Stimulated activated CD4-positive, alpha-beta T cell treated with anti-CD3 and anti-CD28 coated beads, Interleukin-2, amount 100 ng/mL, for 48 hours (primary cell): ENCODE measurements at regions not wholly inside any gene's neighbourhood (a gene's known extent, or its start where the extent isn't known, plus 50 kb on each side); places are given as distances from the start of the nearest gene placed in this dataset.
"Not testable (repeated sequence)": the region's sequence is repeated elsewhere in the genome, so short reads cannot be mapped to it uniquely, and the experiment has no call there.

ENCODE experiments used
- DNase-seq, 2 donors: peaks; one replicate each; pipeline ENCODE4 v3.0.0-alpha.2; 2020

DNA sequence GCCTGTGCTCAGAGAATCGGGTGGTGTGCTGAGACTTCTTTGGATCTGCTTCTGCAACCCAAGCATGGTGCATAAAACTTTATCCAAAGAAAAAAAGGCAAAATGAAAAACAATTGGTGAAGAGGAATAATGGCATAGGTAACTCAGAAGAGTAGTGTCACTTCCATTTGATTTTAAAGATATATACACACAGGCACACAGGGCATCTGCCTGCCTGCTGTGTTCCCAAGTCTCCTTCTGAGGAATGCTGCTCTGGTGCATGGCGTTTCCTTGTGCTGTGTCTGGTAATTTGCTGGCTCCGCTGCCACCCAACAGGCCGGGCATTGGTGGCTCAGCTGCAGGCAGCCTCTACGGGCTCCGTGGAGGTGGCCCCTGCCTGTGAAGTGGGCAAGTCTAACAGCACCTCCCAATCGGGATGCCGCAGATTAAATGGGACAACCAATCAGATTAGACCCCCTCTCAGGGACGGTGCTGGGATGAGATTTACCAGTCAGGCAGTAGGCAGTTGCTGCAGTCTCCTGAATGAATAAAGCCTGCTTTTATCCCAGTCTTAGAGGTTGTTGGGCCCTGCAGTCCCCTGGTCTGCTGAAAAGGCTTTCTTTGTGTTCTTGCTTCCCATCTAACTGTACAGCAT is 253.7 kb upstream of the RASGRP1 start:
- DNase-seq = no peak

DNA sequence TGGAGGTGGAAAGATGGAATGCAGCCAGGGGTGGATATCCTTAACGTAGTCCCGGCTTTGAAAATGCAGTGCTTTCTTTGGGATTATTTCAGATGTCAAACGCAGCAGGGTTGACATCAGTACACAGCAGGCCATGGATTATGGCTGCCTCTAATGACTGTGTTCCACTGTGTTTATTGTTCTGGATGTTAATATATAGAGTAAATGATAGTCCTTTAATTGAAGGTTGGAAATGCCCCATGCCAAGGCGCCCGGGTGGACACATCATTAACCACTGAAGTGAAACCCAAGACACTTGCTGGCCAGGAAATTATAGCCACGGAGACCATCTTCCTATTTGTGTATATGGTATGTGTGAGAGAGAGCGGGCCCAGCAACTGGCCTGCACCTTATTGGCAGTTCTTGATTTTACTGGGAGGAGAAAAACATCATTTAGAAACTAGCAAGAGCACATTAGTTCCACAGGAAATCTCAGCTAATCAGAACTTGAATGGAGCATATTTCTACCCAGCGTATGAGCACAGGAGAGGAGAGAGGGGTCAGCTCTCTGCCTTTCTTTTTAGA is 254.9 kb upstream of the RASGRP1 start:
- DNase-seq = no peak

DNA sequence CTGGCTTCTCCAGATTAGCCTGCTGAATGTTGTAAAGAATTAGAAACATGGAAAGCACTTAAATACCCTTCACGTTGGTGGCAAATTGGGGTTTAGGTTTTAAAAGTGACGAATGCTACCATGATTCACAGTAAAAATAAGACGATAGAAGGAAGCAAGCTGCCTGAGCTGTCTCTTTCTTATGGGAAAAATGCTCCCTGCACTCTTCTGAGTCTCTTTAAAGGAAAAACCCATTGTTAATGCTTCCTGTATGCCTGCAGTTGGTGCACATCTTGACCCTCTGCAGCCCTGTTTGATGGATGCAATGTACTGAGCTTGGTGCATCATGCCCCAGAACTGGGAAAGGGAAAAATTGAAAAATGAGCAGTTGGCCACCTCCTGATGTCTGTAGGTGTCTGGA is 258.6 kb upstream of the RASGRP1 start:
- no peak for DNase-seq

DNA sequence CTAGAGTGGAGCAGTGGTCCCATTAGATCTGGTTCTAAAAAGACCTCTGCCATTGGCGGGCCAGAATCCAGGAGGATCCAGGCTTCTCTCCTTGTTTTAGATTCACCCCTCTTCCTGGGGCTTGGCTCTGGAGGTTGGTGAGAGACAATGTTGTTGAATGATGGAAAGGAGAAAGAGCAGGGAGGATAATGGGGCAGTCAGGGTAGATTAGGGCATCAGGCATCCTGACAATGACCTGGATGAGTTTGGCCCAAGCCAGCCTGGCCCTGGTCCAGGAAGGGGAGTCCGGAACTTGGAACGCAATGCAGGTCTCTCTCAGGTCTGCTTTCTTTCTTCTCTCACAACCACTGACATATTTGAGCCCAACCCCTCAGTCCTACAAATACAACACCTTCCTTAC is 260.1 kb upstream of the RASGRP1 start:
- DNase-seq = no peak

DNA sequence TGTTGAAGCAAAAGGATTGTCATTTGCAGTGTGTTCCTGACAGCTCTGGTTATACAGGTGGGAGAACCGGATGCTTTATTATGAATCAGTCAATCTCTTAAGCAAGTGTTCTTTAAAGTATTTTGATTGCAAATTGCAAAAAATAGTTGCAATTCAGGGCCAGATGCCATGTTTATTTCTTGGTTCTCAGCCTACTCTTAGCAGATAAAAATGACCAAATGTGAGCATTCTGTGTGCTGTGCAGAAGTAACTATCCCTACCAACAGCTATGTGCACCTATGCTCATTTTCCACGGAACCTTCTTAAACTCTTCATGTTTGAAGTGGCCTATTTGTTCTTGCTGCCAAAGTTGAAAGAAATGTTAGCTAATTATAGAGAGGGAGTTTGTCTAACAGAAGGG is 262.3 kb upstream of the RASGRP1 start:
- no peak for DNase-seq

DNA sequence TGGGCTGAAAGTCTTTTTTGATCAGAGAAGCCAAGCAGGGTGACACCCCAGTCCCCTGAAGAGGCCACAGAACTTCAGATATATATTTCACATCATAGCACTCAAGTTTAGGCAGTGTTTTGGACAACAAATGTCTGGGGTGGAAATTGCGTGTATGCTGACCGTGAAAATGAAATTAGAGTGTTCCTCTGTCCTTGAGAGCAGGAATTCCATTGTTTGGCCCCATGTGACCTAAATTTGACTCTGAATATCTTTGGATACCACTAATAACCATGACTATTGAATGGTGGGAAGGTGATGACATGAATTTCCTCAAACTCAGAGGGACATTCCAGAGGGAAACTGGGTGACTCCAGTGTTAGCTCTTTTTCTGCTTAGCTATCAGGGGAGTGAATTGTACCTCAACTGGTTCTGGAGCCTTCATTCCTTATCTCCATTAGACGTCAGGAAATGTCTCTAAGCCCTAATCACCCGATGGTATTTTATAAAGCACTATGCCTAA is 263.5 kb upstream of the RASGRP1 start:
- no peak for DNase-seq

DNA sequence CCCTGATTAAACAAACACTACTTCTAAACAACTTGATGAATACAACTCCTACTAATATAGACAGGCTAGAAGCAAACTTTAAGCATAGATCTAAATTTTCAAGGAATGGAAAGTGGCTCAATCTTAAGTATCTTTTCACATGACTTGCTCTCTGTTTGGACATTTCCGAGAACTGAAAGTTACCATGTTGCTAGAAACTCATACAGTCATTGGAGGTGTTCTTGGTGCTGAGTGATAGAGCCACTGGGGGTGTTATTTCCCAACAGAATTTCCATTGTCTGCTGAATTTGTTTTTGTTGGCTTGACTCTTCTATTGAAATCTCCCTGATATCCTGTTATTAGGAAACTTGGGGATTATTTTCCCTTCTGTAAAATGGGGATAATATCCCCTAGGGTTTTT is 264.5 kb upstream of the RASGRP1 start:
- no peak for DNase-seq

DNA sequence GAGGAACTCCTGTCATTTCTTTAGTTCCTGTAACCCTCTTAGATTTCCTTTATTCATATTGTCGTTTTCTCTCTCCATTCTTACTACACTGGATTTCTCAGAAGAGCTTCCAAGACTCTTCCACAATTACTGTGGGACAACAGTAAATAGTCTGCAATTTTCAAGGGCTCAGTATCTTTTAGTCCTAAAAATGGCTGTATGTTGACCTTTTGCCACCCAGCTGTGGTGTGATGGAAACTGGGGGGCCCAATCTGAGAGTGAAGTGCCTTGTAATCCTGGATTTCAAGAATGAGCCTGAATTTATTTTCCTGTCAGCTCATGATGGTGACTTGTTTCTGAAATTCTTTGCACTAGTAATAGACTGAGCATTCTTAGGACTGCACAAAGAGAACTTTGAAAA is 277.6 kb upstream of the RASGRP1 start:
- DNase-seq = no peak

DNA sequence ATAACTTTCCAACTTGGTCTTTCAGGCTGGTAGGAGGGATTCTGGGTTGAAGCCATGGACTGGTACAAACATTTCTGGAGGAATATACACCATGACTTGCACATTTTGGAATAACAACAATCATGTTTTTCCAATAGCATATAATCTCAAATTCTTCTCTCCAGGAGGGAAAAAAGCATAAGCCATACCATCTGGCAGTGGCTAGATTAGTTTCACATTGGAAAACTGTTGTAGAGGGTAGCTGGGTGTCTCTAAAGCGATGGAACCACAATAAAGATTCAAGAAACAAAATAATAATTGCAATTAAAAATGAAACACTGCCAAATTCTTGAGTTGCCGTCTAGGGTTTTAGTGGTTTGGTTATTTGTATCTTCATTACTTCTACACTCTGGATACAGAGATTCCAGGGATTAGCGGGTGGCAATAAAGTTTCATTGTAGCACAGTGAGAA is 278.5 kb upstream of the RASGRP1 start:
- DNase-seq = no peak

DNA sequence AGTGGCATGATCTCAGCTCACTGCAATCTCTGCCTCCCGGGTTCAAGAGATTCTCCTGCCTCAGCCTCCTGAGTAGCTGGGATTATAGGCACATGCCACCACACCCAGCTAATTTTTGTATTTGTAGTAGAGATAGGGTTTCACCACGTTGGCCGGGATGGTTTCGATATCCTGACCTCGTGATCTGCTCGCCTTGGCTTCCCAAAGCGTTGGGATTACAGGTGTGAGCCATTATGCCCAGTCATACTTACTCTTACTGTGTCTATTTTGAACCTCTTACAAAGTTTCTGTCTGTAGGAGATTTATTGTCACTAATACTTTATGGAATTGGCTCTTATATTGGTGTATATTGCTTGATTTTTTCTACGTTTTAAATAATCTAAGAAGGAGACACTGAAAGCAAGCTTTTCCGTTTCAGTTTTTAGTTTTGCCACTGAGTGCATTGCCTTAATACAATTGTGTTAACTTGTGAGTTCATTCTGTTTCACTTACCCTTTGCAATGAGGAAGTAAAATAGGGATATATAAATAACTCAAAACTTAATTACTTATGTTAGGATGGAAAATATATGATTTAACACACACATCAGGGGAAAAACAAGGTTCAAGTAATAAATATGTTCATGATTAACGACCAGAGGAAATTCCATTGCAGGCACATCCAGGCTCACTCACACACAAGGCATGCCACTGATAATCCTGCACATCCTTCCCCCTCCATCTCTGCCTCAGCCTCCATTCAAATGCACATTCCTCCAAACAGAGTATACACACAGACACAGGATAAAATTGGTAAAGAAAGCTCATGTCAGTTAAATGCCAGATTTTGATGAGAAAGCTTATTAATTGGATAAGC is 279.3 kb upstream of the RASGRP1 start:
- DNase-seq = no peak

DNA sequence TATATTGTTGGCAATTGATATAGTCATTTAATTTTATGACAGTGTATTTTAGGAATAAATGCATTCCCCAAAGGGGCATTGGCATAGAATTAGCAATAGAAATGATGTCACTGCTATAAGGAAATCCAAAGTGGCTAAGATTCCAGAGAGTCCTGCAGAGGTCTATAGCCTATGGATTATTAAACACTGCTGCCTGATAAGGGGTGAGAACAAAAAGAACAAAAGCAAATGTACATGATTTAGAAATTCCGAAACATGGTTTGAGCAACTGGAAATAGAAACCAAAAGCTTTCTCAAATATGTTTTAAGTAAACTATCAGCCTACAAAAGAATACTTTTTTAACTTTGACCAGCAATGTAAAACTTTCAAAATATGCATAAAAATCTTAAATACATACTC is 280.1 kb upstream of the RASGRP1 start:
- no peak for DNase-seq

DNA sequence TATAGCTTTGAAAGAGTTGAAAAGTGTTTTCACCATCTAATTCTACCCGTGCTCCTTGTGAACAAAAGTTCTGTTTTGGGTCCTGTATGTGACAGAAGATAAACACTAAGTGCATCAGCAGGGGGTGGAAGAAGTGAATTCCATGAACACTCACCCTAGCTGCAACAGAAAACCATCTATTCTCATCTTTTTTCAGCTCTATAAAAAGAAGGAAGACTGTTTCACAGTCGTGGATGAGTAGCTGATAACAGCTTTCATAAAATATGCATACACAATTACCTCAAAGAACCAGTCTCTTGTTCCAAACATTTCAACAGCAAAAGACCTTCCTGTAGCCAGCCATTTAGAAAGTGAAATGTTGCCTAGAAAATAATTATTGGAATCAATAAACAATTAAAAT is 281.7 kb upstream of the RASGRP1 start:
- DNase-seq = no peak

DNA sequence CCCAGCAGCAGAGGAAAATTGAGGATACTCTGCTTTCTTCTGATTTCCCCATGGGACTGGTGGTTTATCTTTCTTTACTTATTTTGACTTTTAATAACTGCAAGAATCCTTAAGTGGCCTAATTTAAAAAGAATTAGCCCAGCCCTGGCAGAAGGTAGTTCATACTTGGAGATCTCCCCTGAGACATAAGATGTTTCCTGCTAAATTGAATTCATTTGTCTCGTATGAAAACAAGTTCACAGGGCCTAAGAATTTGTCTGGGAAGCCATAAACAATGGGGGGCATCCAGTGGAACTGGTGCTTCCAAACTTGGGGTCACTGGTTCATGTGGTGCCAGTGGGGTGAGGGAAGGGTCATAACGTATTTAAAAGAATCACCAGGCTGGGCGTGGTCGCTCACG is 283.1 kb upstream of the RASGRP1 start:
- DNase-seq = no peak

DNA sequence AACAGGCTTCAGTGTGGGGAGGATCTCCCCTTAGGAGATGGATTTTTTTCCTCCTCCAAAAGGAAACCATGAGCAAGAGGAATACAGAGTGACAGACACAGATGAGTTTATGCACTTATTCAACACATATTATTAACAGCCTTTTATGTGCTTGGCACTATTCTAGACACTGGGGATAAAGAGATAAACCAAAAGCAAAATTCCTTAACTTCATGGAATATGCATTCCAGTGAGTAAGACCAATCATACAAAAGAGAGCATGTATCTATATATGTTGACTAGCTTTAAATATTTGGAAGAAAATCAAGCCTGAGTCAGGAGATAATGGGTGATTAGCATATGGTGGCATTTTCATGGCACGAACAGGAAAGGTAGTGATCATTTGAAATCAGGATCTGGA is 284.4 kb upstream of the RASGRP1 start:
- no peak for DNase-seq

DNA sequence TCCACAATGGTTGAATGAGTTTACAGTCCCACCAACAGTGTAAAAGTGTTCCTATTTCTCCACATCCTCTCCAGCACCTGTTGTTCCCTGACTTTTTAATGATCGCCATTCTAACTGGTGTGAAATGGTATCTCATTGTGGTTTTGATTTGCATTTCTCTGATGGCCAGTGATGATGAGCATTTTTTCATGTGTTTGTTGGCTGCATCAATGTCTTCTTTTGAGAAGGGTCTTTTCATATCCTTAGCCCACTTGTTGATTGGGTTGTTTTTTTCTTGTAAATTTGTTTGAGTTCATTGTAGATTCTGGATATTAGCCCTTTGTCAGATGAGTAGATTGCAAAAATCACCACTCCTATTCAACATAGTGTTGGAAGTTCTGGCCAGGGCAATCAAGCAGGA is 287.6 kb upstream of the RASGRP1 start:
- DNase-seq = not testable (repeated sequence)

DNA sequence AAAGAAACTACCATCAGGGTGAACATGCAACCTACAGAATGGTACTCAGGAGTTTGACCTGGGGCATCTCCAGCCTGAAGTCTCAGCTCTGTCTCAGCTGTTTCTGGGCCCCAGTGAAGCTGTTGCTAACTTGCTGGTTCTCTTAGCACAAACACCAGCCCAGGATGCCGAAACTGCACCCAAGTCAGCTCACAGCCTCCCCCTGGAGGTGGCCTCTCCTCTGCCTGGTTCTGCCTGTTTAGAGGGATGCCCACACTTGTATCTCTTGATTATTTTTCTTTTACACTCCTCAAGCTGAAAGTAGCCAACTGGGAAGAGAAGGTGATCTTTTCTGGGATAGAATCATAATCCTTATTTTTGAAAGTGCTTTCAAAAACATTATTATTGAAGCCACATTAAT is 289.0 kb upstream of the RASGRP1 start:
- no peak for DNase-seq

DNA sequence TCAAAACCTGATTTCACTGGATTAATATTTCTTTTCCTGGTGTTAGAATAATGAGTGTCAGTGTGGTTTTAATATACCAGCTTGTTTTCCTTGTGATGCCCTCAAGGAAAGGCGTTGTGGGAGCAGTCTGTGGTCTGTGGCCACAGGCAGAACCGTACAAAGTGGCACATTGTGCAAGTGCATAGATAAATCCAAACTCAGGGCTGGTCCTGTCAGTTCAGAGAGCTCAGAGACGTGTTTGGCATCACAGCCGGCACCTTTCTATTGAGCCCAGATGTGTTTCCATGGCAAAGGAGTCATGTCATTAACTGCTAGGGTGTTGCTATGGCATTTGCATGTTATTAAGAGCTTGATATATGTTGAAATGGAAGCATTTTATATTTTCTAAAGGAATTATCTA is 289.9 kb upstream of the RASGRP1 start:
- no peak for DNase-seq

DNA sequence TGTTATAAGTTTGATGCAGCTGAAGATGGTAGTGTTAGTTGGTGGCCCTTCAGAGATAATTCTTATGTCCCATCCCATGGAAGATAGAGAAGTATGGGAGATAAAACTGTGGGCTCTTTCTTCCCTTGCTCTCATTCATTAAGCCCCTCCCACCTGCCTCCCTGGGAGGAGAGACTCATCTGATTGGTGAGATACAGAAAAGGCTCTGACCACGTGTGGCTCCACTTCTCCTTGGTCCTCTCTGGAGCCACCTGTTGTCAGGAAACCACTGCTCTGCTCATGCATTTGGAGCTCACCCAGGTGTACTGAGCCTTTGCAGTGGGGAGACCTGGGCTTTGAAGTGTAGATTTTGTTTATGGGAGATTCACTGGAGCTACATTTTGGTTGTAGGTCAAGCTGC is 293.2 kb upstream of the RASGRP1 start:
- DNase-seq = no peak

DNA sequence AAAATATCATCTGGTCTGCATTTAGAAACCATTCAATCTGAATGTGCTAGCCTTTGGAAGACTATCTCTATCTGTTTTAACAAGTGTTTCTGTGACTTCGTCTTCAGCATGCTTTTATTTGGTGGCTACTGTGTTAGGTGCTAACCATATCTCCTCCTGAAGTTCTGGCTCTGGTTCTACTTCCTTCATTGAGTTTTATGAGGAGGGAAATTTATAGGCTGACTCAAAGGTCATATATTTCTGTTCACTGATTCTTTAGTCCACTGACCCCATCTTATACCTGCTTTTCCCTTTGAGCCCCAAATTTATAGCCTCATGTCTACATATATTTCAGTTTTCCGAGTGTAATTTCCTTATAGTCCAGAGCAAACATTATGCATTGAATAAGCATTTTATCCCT is 295.0 kb upstream of the RASGRP1 start:
- no peak for DNase-seq

DNA sequence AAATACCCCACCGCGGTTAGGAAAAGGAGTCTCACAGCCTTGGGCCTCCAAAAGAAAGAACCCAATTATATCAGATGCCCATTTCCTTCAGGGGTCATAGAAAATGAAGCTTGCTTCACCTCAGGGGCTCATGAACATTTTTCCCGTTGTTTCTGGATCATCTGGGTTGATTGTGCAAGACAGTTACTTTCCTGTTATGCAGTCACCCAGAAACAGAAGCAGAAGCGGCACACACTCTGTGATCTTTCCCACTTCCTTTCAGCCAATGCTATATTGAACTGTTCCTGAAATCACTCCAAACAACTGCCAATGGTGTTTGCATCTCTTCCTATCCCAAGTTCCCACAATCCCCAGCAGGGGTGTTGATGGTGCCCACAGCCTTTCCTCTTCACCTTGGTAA is 295.6 kb upstream of the RASGRP1 start:
- DNase-seq = no peak

DNA sequence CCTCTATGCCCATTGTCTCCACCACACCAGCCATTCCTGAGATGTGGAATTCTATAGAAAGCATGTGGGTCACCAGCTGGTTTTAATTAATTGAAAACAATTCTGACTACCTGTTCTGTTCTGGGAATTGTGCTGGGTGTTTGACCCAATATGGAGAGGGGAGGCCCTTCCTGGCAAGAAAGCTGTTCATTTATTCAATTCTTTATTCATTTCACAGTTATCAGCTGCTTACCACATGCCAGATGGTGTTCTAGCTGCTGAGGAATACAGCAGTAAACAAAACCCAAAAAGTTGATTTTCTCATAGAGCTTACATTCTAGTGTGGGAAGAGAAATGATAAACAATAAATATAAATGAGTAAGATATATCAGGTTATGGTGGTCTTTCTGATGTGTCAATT is 296.1 kb upstream of the RASGRP1 start:
- no peak for DNase-seq

DNA sequence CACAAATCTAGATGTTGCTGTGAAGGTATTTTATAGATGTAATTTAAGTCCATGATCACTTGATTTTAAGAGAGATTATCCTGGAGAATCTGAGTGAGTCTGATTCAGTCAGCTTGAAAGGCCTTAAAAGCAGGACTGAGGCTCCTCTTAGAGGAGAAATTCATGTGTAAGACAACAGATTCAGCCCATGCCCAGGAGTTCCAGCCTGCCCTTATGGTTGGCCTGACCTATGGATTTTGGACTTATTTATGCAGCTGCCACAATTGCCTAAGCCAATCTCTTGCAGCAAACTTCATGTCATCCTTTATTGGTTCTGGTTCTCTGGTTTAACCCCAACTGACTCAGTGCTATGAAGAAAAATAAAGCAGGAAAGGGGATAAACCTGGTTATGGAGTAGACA is 296.5 kb upstream of the RASGRP1 start:
- DNase-seq = no peak

DNA sequence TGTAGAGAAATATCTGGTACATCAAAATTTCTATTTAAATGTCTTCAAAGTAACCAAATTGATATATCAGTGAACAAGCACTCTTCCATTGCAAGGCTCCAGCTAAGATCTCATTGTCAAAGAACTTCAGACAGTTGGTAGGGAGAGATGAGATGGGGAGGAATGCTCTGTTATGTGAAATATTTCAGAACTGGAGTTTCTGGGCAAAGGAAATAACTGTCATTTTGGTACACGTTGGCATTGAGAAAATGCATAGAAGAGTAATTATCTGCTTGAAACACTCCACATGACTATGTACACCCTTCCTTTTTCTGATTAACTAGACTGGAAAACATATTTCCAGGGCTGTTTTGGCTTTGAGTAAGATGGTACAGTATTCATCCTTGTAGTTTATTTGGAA is 297.5 kb upstream of the RASGRP1 start:
- no peak for DNase-seq

DNA sequence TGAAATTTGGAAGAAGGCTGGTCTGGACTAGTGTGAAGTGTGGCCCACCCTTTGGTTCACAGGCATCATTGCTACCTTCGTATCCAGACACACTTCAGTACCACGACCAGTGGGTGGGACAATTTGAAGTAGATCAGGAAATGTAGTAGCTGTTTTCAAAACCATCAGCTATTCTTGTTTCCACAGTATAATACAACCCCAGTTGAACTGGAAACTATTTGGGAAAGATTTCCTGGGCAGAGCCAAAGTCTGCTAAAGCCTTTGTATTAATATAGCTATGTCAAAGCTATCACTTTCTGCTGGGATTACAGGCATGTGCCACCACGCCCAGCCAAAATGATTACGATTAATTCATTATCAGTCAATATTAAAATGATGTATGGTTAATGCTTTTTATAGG is 298.8 kb upstream of the RASGRP1 start:
- DNase-seq = no peak
